Tibial nerve (tissue), 3 donors: ENCODE measurements at regions not wholly inside any gene's neighbourhood (a gene's known extent, or its start where the extent isn't known, plus 50 kb on each side); places are given as distances from the start of the nearest gene placed in this dataset.
"Not testable (repeated sequence)": the region's sequence is repeated elsewhere in the genome, so short reads cannot be mapped to it uniquely, and the experiment has no call there.

Source experiments
- POLR2A ChIP-seq, 2 donors: fragments of 450-650 bp; IDR thresholded peaks; one replicate each; pipeline ENCODE4 v1.6.1; 2017; ENCODE audit warnings: antibody characterized with exemption in 2 of 2, mild to moderate bottlenecking in 2 of 2, moderate library complexity in 2 of 2
- TF ChIP-seq, protein P1 (sequence below), 5 experiments: fragments of 200-600 bp in 3 of 5; fragments of 450-650 bp in 2 of 5; sonication (generic) in 3 of 5; IDR thresholded peaks; one replicate each; pipeline ENCODE4 v1.5.1; 2016 to 2019; ENCODE audit warnings: antibody characterized with exemption in 5 of 5, mild to moderate bottlenecking in 3 of 5, moderate library complexity in 2 of 5

DNA sequence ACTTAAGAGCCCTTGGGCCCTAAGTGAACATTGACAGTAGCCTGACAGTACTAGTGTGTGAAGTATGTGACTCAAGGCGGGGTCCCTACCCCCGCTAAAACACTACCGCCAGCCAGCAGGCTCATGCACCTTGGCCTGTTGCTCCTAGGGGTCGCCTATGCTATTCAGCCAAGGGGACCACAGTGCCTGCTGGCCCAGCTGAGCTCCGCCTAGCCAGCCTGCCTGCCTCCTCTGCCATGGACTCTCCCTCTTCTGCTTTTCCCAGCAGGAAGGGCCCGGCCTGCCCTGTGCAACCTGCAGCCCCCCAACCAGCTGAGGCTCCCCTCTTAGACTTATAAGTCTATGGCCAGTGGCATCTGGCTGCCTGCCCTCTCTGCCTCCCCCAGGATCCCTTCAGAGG lies 193.1 kb downstream of the MSX2 start:
- TF ChIP-seq, protein P1, sequence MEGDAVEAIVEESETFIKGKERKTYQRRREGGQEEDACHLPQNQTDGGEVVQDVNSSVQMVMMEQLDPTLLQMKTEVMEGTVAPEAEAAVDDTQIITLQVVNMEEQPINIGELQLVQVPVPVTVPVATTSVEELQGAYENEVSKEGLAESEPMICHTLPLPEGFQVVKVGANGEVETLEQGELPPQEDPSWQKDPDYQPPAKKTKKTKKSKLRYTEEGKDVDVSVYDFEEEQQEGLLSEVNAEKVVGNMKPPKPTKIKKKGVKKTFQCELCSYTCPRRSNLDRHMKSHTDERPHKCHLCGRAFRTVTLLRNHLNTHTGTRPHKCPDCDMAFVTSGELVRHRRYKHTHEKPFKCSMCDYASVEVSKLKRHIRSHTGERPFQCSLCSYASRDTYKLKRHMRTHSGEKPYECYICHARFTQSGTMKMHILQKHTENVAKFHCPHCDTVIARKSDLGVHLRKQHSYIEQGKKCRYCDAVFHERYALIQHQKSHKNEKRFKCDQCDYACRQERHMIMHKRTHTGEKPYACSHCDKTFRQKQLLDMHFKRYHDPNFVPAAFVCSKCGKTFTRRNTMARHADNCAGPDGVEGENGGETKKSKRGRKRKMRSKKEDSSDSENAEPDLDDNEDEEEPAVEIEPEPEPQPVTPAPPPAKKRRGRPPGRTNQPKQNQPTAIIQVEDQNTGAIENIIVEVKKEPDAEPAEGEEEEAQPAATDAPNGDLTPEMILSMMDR (IDR thresholded peaks at IDR 0.05), result not testable (repeated sequence)
- TF ChIP-seq POLR2A (IDR thresholded peaks at IDR 0.05), result not testable (repeated sequence)
